GM20000 (cell line): ENCODE measurements at regions not wholly inside any gene's neighbourhood (a gene's known extent, or its start where the extent isn't known, plus 50 kb on each side); places are given as distances from the start of the nearest gene placed in this dataset.

ENCODE experiments used
- DNase-seq: peaks from one replicate; pipeline ENCODE4 v3.0.0; 2012; ENCODE audit warnings: low spot score
- TF ChIP-seq, protein P1 (sequence below): IDR thresholded peaks from 2 replicates; pipeline ENCODE4 v1.5.1; 2012; ENCODE audit warnings: mild to moderate bottlenecking, control low read depth; ENCODE audit errors: extremely low read depth, missing control alignments

DNA sequence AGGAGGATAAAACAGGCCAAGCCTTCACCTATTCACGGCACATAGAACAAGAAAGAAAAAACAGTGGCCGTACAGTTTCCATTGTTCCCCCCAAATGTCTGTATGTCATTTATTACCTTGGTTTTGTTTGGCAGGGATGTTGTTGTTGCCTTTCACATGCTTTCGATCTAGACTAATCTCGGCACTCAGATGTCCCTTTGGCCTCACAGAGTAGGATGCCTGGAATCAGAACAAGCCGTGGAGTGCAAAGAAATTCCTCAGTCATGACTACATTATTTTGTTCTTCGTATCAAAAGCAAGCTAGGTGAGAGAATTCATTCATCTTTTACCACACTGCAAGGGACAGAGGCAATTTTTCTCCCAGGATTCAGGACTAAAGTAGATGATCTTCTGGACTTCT lies 106.9 kb downstream of the SMIM20 start:
- TF ChIP-seq, protein P1, sequence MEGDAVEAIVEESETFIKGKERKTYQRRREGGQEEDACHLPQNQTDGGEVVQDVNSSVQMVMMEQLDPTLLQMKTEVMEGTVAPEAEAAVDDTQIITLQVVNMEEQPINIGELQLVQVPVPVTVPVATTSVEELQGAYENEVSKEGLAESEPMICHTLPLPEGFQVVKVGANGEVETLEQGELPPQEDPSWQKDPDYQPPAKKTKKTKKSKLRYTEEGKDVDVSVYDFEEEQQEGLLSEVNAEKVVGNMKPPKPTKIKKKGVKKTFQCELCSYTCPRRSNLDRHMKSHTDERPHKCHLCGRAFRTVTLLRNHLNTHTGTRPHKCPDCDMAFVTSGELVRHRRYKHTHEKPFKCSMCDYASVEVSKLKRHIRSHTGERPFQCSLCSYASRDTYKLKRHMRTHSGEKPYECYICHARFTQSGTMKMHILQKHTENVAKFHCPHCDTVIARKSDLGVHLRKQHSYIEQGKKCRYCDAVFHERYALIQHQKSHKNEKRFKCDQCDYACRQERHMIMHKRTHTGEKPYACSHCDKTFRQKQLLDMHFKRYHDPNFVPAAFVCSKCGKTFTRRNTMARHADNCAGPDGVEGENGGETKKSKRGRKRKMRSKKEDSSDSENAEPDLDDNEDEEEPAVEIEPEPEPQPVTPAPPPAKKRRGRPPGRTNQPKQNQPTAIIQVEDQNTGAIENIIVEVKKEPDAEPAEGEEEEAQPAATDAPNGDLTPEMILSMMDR: no peak
- no peak for DNase-seq

GRCh38 chr4:26021417-26022345 lies 107.7 kb downstream of the SMIM20 start:
- no peak for DNase-seq
- TF ChIP-seq, protein P1: no peak

DNA sequence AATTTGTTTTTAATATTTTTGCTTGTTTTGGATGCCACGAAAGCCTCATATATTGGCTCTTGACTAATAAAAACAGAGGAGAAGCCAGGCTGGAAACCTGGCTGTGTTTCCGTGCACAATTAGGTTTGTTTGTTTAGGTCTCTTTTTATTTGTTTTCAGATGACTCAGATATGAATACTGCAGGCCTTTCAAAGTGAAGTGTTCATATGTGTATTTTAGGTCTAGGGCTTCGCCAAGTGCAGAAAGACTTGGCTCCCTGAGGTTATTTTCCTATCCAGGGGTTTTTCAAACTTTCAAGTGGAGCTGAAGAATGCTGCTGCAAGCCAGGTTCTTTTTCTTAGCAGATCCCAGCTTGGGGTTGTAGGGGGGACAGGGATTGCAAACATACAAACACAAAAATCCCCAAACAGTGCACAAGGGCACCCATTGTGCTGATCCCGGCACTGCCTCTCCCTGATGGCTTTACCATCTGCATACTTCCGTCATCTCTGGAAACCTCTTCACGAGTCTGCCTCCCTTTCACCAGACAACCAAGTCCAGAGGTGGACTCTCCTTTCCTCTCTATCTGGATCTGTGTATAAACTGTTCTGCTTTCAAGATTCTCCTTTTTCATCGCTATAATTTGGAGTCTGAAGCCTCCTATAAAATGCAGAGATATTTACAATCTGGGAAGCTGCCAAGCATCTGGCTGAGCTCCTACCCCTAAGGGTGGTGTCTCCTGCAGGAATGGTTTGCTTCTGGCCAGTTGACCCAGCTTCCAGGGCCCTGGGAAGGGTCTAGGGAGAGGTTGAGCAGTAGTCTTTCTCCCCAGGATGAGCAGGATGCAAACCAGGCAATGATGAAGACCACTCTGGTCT lies 108.6 kb downstream of the SMIM20 start:
- TF ChIP-seq, protein P1: no peak
- DNase-seq: no peak

GRCh38 chr4:26023203-26023972 lies 109.4 kb downstream of the SMIM20 start:
- TF ChIP-seq, protein P1: no peak
- DNase-seq: no peak

DNA sequence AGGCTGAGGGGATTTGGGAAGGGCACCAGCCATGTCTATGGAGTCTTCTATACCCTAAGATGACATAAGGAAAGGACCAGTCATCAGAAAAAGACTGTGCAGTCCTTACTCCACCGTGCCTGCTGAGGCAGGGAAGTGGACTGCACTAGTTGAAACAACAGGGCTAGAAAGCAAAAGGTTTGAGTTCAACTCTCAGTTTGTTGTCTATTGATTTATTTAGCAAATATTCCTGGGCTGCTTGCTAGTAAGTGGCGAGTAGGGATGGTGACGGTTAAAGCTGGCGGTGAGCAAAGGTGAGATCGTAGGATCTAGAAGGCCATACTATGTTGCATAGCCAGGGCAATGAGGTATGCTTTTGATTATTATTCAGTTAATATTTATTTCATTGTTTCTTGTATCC lies 110.1 kb downstream of the SMIM20 start:
- TF ChIP-seq, protein P1: no peak

DNA sequence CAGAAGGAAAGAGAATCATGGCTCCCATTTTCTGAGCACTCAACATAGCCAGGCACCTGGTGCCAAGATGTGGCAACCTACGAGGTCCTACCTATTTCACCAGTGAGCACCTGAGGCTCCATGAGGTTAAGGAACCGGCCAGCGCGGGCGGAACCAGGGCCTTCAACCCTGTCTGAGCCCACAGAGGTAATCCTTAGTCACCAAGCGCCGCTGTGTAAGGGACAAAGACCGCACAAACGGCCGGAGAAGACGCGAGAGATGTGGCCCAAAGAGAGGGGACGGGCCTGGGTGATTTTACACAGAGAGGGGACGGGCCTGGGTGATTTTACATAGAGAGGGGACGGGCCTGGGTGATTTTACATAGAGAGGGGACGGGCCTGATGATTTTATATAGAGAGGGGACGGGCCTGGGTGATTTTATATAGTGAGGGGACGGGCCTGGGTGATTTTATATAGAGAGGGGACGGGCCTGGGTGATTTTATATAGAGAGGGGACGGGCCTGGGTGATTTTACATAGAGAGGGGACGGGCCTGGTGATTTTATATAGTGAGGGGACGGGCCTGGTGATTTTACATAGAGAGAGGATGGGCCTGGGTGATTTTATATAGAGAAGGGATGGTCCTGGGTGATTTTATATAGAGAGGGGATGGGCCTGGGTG lies 114.2 kb downstream of the SMIM20 start:
- DNase-seq: no peak

More for the DNA sequence above, 110.1 kb downstream of the SMIM20 start:
- DNase-seq: no peak

More for the DNA sequence above, 114.2 kb downstream of the SMIM20 start:
- TF ChIP-seq, protein P1: no peak
